Aorta (tissue), 5 donors: ENCODE measurements at regions not wholly inside any gene's neighbourhood (a gene's known extent, or its start where the extent isn't known, plus 50 kb on each side); places are given as distances from the start of the nearest gene placed in this dataset.
"Not testable (repeated sequence)": the region's sequence is repeated elsewhere in the genome, so short reads cannot be mapped to it uniquely, and the experiment has no call there.

Source experiments
- ATAC-seq: fragments of 200-7000 bp; cut with Tn5 transposase; one replicate; pipeline ENCODE4 v1.9.1; 2022; ENCODE audit warnings: moderate library complexity; ENCODE audit not compliant: low FRiP score
- DNase-seq, 2 donors: peaks; one replicate each; pipeline ENCODE4 v3.0.0-alpha.2; 2020
- H3K27ac ChIP-seq, 2 donors: one replicate each; pipeline ENCODE4 v1.5.1; 2013; ENCODE audit warnings: low read length in 2 of 2, mild to moderate bottlenecking in 2 of 2, moderate library complexity in 2 of 2, control low read depth in 1 of 2, inconsistent platforms in 1 of 2, low read depth in 1 of 2
- H3K27me3 ChIP-seq, 2 donors: one replicate each; pipeline ENCODE4 v1.6.1; 2013; ENCODE audit warnings: control low read depth in 1 of 2, low read length in 1 of 2, mild to moderate bottlenecking in 1 of 2, moderate library complexity in 1 of 2; ENCODE audit not compliant: insufficient read depth in 2 of 2, control insufficient read depth in 1 of 2
- H3K36me3 ChIP-seq, 2 donors: one replicate each; pipeline ENCODE4 v1.6.1; 2013; ENCODE audit warnings: control low read depth in 1 of 2, low read length in 1 of 2, mild to moderate bottlenecking in 1 of 2; ENCODE audit not compliant: insufficient read depth in 2 of 2, control insufficient read depth in 1 of 2
- H3K4me1 ChIP-seq, 2 donors: one replicate each; pipeline ENCODE4 v1.6.1; 2013; ENCODE audit warnings: low read length in 2 of 2, control low read depth in 1 of 2, mild to moderate bottlenecking in 1 of 2, moderate library complexity in 1 of 2; ENCODE audit not compliant: insufficient read depth in 2 of 2, control insufficient read depth in 1 of 2
- H3K4me3 ChIP-seq, 2 donors: one replicate each; pipeline ENCODE4 v1.5.1; 2013; ENCODE audit warnings: low read length in 2 of 2, control low read depth in 1 of 2, mild to moderate bottlenecking in 1 of 2
- H3K9me3 ChIP-seq: one replicate; pipeline ENCODE4 v1.6.1; 2013; ENCODE audit warnings: mild to moderate bottlenecking, low read length; ENCODE audit not compliant: control insufficient read depth
- WGBS, 2 donors: extraction: QIAGEN DNeasy Blood & Tissue Kit; methylation state at CpG; one replicate each; pipeline ENCODE4 v1.1.7; 2013; 5-methylcytosine and 5-hydroxymethylcytosine counted together
- intact Hi-C, 2 donors: fragments of 100-400 bp; cut with DNase I; formaldehyde crosslinking; loops; one replicate each; pipeline versions ENCODE4 v1.14.2 to v1.15.0; 2022
- donor health status: healthy with polysubstance abuse.
- donor health status: Bipolar disorder and iron deficiency.
- donor health status: DM: no; HTN: no; CAD: no.
- donor health status: DM: no; HTN: no; CAD: no.
- donor health status: DM: yes; HTN: yes; CAD: no.

DNA sequence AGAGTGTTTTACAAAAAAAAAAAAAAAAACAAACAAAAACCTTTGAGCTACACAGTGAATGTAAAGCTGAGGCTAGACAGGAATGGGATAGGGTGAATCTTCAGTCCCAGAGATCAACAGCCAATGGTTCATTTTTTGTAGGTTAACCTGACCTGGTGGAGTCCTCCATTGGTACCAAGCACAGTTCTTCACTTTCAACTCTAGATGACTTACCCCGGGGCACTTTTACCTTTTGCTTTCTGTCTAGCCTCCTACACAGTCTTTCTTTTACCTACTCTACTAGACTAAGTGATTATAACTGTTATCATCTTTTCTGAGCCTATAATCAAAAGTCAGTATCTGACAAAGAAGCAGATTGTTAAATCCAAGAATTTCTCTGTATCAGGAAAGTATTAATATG is 50.9 kb downstream of the ANXA2R start:
- Histone ChIP-seq H3K36me3 (no peaks in the 10 kb centered on the region), H3K4me1 (no peaks in the 10 kb centered on the region), H3K4me3 (no peak overlapping the region), H3K9me3 (peaks cover 3% of the 10 kb centered on the region), H3K27ac (no peak overlapping the region), H3K27me3 (no peaks in the 10 kb centered on the region)
- intact Hi-C loops: no loop called here
- 78 to 82% methylated on average over 1 of the region's 1 CpG for WGBS, 2 donors
- DNase-seq (no peak), ATAC-seq (no peak)

- H3K27me3 ChIP-seq: no peaks in the 10 kb centered on the region
- no peak overlapping the region for H3K27ac ChIP-seq
- DNase-seq (no peak), ATAC-seq (no peak)
- 94 to 97% methylated on average over 2 of the region's 2 CpGs for WGBS, 2 donors
- H3K4me1 ChIP-seq: no peaks in the 10 kb centered on the region
- intact Hi-C loops: no loop called here
- H3K36me3 ChIP-seq: no peaks in the 10 kb centered on the region
- H3K4me3 ChIP-seq: no peak overlapping the region
- H3K9me3 ChIP-seq: peaks cover 3% of the 10 kb centered on the region
These were observed 51.6 kb downstream of the ANXA2R start for GRCh38 chr5:42988568-42988967.

- Histone ChIP-seq H3K36me3 (no peaks in the 10 kb centered on the region), H3K27ac (no peak overlapping the region), H3K9me3 (peaks cover 3% of the 10 kb centered on the region), H3K4me3 (no peak overlapping the region), H3K27me3 (no peaks in the 10 kb centered on the region), H3K4me1 (no peaks in the 10 kb centered on the region)
- intact Hi-C loops: no loop called here
- 64 to 87% methylated on average over 2 of the region's 2 CpGs for whole genome bisulfite sequencing, 2 donors
- ATAC-seq: no peak
- DNase-seq: no peak
These were observed 54.7 kb downstream of the ANXA2R start for GRCh38 chr5:42985129-42986037.

GRCh38 chr5:42984307-42984706 is 55.8 kb downstream of the ANXA2R start:
- no peaks in the 10 kb centered on the region for H3K4me1 ChIP-seq
- intact Hi-C loops: no loop called here
- DNase-seq (no peak), ATAC-seq (no peak)
- no peaks in the 10 kb centered on the region for H3K36me3 ChIP-seq
- H3K27ac ChIP-seq: no peak overlapping the region
- peaks cover 3% of the 10 kb centered on the region for H3K9me3 ChIP-seq
- no peaks in the 10 kb centered on the region for H3K27me3 ChIP-seq
- no peak overlapping the region for H3K4me3 ChIP-seq

- Histone ChIP-seq H3K4me3 (no peak overlapping the region), H3K36me3 (no peaks in the 10 kb centered on the region), H3K4me1 (no peaks in the 10 kb centered on the region), H3K9me3 (peaks cover 3% of the 10 kb centered on the region), H3K27me3 (no peaks in the 10 kb centered on the region), H3K27ac (no peak overlapping the region)
- intact Hi-C loops: no loop called here
- 18 to 38% methylated on average over 7 of the region's 7 CpGs for WGBS, 2 donors
- ATAC-seq (no peak), DNase-seq (no peak)
These were observed 58.0 kb downstream of the ANXA2R start for GRCh38 chr5:42982107-42982622.

DNA sequence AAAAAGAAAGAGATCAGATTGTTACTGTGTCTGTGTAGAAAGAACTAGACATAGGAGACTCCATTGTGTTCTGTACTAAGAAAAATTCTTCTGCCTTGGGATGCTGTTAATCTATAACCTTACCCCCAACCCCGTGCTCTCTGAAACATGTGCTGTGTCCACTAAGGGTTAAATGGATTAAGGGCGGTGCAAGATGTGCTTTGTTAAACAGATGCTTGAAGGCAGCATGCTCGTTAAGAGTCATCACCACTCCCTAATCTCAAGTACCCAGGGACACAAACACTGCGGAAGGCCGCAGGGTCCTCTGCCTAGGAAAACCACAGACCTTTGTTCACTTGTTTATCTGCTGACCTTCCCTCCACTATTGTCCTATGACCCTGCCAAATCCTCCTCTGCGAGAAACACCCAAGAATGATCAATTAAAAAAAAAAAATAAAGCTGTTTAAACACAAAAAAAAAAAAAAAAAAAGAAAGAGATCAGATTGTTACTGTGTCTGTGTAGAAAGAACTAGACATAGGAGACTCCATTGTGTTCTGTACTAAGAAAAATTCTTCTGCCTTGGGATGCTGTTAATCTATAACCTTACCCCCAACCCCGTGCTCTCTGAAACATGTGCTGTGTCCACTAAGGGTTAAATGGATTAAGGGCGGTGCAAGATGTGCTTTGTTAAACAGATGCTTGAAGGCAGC is 58.6 kb downstream of the ANXA2R start:
- no CpG with 5 or more reads among the region's 8 CpGs for WGBS, 2 donors
- not testable (repeated sequence) for DNase-seq

GRCh38 chr5:42981015-42981414 is 59.1 kb downstream of the ANXA2R start:
- ATAC-seq, H3K4me3 ChIP-seq, intact Hi-C loops, H3K9me3 ChIP-seq, DNase-seq, H3K27ac ChIP-seq, H3K27me3 ChIP-seq, H3K36me3 ChIP-seq, H3K4me1 ChIP-seq: not testable (repeated sequence)
- no CpG with 5 or more reads among the region's 5 CpGs for WGBS, 2 donors

More for the DNA sequence above, 58.6 kb downstream of the ANXA2R start:
- H3K36me3 ChIP-seq, H3K9me3 ChIP-seq, ATAC-seq, H3K27me3 ChIP-seq, intact Hi-C loops, H3K4me3 ChIP-seq, H3K4me1 ChIP-seq, H3K27ac ChIP-seq: not testable (repeated sequence)

DNA sequence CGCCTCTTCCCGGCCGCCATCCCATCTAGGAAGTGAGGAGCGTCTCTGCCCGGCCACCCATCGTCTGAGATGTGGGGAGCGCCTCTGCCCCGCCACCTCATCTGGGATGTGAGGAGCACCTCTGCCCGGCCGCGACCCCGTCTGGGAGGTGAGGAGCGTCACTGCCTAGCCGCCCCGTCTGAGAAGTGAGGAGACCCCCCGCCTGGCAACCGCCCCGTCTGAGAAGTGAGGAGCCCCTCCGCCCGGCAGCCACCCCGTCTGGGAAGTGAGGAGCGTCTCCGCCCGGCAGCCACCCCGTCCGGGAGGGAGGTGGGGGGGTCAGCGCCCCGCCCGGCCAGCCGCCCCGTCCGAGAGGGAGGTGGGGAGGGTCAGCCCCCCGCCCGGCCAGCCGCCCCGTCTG is 59.7 kb downstream of the ANXA2R start:
- ATAC-seq, H3K9me3 ChIP-seq, DNase-seq, H3K27me3 ChIP-seq, H3K4me3 ChIP-seq, H3K4me1 ChIP-seq, H3K27ac ChIP-seq, H3K36me3 ChIP-seq, intact Hi-C loops: not testable (repeated sequence)
- WGBS, 2 donors: 96% methylated on average over 18 to 34 of the region's 36 CpGs

- DNase-seq, H3K36me3 ChIP-seq, ATAC-seq, H3K27ac ChIP-seq, intact Hi-C loops, H3K9me3 ChIP-seq, H3K4me1 ChIP-seq, H3K4me3 ChIP-seq, H3K27me3 ChIP-seq: not testable (repeated sequence)
- 95 to 97% methylated on average over 34 of the region's 34 CpGs for WGBS, 2 donors
These were observed 60.9 kb downstream of the ANXA2R start for GRCh38 chr5:42979242-42979641.
